A673 (cell line): ENCODE measurements at regions not wholly inside any gene's neighbourhood (a gene's known extent, or its start where the extent isn't known, plus 50 kb on each side); places are given as distances from the start of the nearest gene placed in this dataset.

ENCODE experiments used
- BruUV-seq: library from RNA; stranded (reverse); fragments of 400-500 nt; replicated peaks from 2 replicates; lab custom pipeline; 2021; lab: Mats Ljungman, UMichigan
- CTCF ChIA-PET: fragments of 300-600 bp; sonication (Branson Sonifier 250); formaldehyde crosslinking; loops from one replicate; lab custom pipeline; 2022; ENCODE audit warnings: antibody characterized with exemption; lab: Charles Lee
- POLR2A ChIA-PET: fragments of 300-600 bp; sonication (Branson Sonifier 250); formaldehyde crosslinking; loops from one replicate; lab custom pipeline; 2022; ENCODE audit warnings: antibody characterized with exemption; ENCODE audit not compliant: low non-redundant PET; lab: Charles Lee
- DNase-seq: peaks from one replicate; pipeline ENCODE4 v3.0.0-alpha.2; 2015; ENCODE audit warnings: low spot score
- H3K27ac ChIP-seq: fragments of 200-600 bp; sonication (generic); 2 replicates; pipeline ENCODE4 v1.5.1; 2016; ENCODE audit warnings: mixed run types, low read depth, mild to moderate bottlenecking, mixed read lengths, antibody characterized with exemption, low read length; ENCODE audit not compliant: poor library complexity, severe bottlenecking
- H3K27me3 ChIP-seq: fragments of 200-600 bp; sonication (generic); replicated peaks from 2 replicates; pipeline ENCODE4 v1.6.1; 2017; ENCODE audit warnings: mixed run types, low read depth, mild to moderate bottlenecking, mixed read lengths, antibody characterized with exemption, low read length; ENCODE audit not compliant: insufficient read depth, poor library complexity
- H3K36me3 ChIP-seq: fragments of 200-600 bp; sonication (generic); 2 replicates; pipeline ENCODE4 v1.6.1; 2016; ENCODE audit warnings: mixed run types, mild to moderate bottlenecking, mixed read lengths, antibody characterized with exemption, low read length; ENCODE audit not compliant: insufficient read depth, poor library complexity, severe bottlenecking
- H3K4me1 ChIP-seq: fragments of 200-600 bp; sonication (generic); 2 replicates; pipeline ENCODE4 v1.6.1; 2017; ENCODE audit warnings: mixed run types, mild to moderate bottlenecking, mixed read lengths, antibody characterized with exemption, low read length; ENCODE audit not compliant: insufficient read depth, poor library complexity, severe bottlenecking
- H3K4me3 ChIP-seq: fragments of 200-600 bp; sonication (generic); 2 replicates; pipeline ENCODE4 v1.5.1; 2016; ENCODE audit warnings: low read depth, mixed run types, mild to moderate bottlenecking, mixed read lengths, low read length; ENCODE audit not compliant: poor library complexity, severe bottlenecking
- H3K9me3 ChIP-seq: fragments of 200-600 bp; sonication (generic); 2 replicates; pipeline ENCODE4 v1.6.1; 2016; ENCODE audit warnings: mixed run types, low read depth, mild to moderate bottlenecking, mixed read lengths, antibody characterized with exemption, low read length; ENCODE audit not compliant: poor library complexity, severe bottlenecking
- CTCF ChIP-seq: fragments of 300-800, 200-600 bp; sonication (generic); conservative IDR thresholded peaks from 2 replicates; pipeline ENCODE4 v1.5.1; 2017; ENCODE audit warnings: low read depth, mild to moderate bottlenecking, antibody characterized with exemption, low read length, moderate library complexity, mixed read lengths
- EZH2 ChIP-seq: fragments of 200-600 bp; sonication (generic); IDR thresholded peaks from 2 replicates; pipeline ENCODE4 v1.6.1; 2017; ENCODE audit warnings: borderline replicate concordance, low read depth, mild to moderate bottlenecking, mixed read lengths, antibody characterized with exemption, low read length; ENCODE audit not compliant: poor library complexity, severe bottlenecking
- intact Hi-C: fragments of 100-400 bp; cut with micrococcal nuclease; formaldehyde crosslinking; loops from one replicate; pipeline ENCODE4 v1.10.0; 2022; ENCODE audit not compliant: unreplicated experiment

- intact Hi-C loops, result no loop called here
- H3K27me3 ChIP-seq, result no peaks in the 10 kb centered on the region
- H3K36me3 ChIP-seq, result no peaks in the 10 kb centered on the region
- BruUV-seq, result no TSS peak
- H3K4me3 ChIP-seq, result no peak overlapping the region
- H3K27ac ChIP-seq, result no peak overlapping the region
- ChIA-PET CTCF (no interaction called here), POLR2A (no interaction called here)
- no peaks in the 10 kb centered on the region for H3K4me1 ChIP-seq
- H3K9me3 ChIP-seq, result no peaks in the 10 kb centered on the region
- no peak for TF ChIP-seq EZH2
- no peak for TF ChIP-seq CTCF
- no peak for DNase-seq
These were observed 561.7 kb downstream of the GATA3 start for GRCh38 chr10:8616166-8616565.

DNA sequence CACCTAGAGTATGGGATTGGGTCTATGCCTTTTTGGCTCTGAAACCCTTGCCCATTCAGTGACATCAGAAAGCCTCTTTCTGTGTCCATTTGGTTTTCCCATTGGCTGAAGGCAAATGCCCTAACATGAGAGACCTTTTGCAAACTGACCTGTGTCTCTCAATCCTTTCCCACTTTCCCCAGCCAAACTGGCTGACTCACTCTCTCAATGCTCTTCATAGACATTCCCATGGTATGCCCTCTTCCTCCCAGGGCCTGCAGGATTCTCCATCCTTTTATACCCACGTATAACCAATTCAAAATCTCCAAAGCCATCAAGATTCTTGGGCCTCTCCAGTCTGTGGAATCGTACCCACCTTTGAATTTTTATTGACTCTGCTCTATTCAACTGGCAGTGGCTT lies 563.3 kb downstream of the GATA3 start:
- H3K27ac ChIP-seq, result no peak overlapping the region
- TF ChIP-seq CTCF (no peak), EZH2 (no peak)
- H3K4me1 ChIP-seq, result no peaks in the 10 kb centered on the region
- BruUV-seq, result no TSS peak
- H3K36me3 ChIP-seq, result no peaks in the 10 kb centered on the region
- no peak overlapping the region for H3K4me3 ChIP-seq
- POLR2A ChIA-PET, result no interaction called here
- CTCF ChIA-PET, result no interaction called here
- DNase-seq, result no peak
- no peaks in the 10 kb centered on the region for H3K27me3 ChIP-seq
- H3K9me3 ChIP-seq, result no peaks in the 10 kb centered on the region
- intact Hi-C loops, result no loop called here

DNA sequence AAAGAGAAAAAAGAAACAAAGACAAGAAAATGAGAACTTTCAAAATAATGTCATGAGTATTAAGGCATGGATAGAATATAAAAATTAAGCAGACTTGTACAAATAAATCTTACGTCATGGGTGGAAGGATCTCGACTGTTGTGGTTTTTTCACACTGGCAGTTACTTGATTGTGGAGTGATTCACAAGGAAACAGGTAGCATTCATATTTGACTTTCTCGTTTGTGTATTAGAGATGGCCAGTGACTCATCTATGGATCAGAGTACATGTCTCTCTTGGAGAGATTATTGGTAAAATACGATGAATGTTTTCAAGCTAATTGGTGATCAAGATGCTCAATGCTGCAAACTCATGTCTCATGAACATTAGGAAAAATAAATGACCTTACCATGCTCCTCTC lies 564.3 kb downstream of the GATA3 start:
- BruUV-seq, result no TSS peak
- TF ChIP-seq CTCF, result no peak
- no peak for TF ChIP-seq EZH2
- no peak overlapping the region for H3K4me3 ChIP-seq

More for the DNA sequence above, 564.3 kb downstream of the GATA3 start:
- Histone ChIP-seq H3K9me3 (no peaks in the 10 kb centered on the region), H3K27me3 (no peaks in the 10 kb centered on the region), H3K4me1 (no peaks in the 10 kb centered on the region), H3K36me3 (no peaks in the 10 kb centered on the region), H3K27ac (no peak overlapping the region)
- ChIA-PET POLR2A (no interaction called here), CTCF (no interaction called here)
- no peak for DNase-seq
- intact Hi-C loops, result no loop called here
